HepG2 (cell line): ENCODE measurements at regions not wholly inside any gene's neighbourhood (a gene's known extent, or its start where the extent isn't known, plus 50 kb on each side); places are given as distances from the start of the nearest gene placed in this dataset.

Experiments used
- ATAC-seq: fragments of 200-7000 bp; cut with Tn5 transposase; 3 replicates; pipeline ENCODE4 v1.9.1; 2020; ENCODE audit warnings: mild to moderate bottlenecking, moderate library complexity
- BruUV-seq: library from RNA; stranded (reverse); fragments of 400-500 nt; replicated peaks from 2 replicates; lab custom pipeline; 2021; lab: Mats Ljungman, UMichigan
- CTCF ChIA-PET: fragments of 300-600 bp; formaldehyde crosslinking; extraction: SDS; loops from one replicate; lab custom pipeline; 2021; ENCODE audit warnings: low total read pairs, inconsistent platforms, low intra/inter-chr PET ratio; lab: Yijun Ruan, JAX
- POLR2A ChIA-PET: fragments of 350-600 bp; sonication (Branson Sonifier 250); formaldehyde crosslinking; loops from one replicate; lab custom pipeline; 2020; ENCODE audit warnings: antibody characterized with exemption, inconsistent platforms; lab: Yijun Ruan, JAX
- DNase-seq: peaks from one replicate; pipeline ENCODE4 v3.0.0-alpha.2; 2015; ENCODE audit warnings: low spot score
- FAIRE-seq: peaks from 3 replicates; lab custom pipeline; 2011; peaks lifted over from hg19 to GRCh38; lab: Jason Lieb, UNC
- H2AFZ ChIP-seq: one replicate; pipeline ENCODE4 v1.6.1; 2011; ENCODE audit warnings: low read length, inconsistent platforms
- H3K27ac ChIP-seq: fragments of 300-600 bp; 3 replicates; pipeline ENCODE4 v1.8.0; 2011; ENCODE audit warnings: mixed run types, mild to moderate bottlenecking, mixed read lengths, low read length, inconsistent platforms; ENCODE audit not compliant: insufficient read depth; ENCODE audit errors: extremely low read length
- H3K27me3 ChIP-seq, 2 experiments: fragments of 200-600 bp in 1 of 2; 2 replicates in 1 of 2; 3 replicates in 1 of 2; pipeline versions ENCODE4 v1.6.0 to v1.8.0; 2011; ENCODE audit warnings: low read length in 2 of 2, mild to moderate bottlenecking in 2 of 2, moderate library complexity in 2 of 2, inconsistent platforms in 1 of 2; ENCODE audit not compliant: insufficient read depth in 2 of 2, control insufficient read depth in 1 of 2
- H3K36me3 ChIP-seq, 2 experiments: fragments of 200-600 bp in 1 of 2; replicated peaks in 1 of 2; 2 replicates in 1 of 2; 3 replicates in 1 of 2; pipeline versions ENCODE4 v1.5.1 to v1.8.0; 2011; ENCODE audit warnings: low read length in 2 of 2, inconsistent platforms in 1 of 2; ENCODE audit not compliant: insufficient read depth in 2 of 2, control insufficient read depth in 1 of 2
- H3K4me1 ChIP-seq: 2 replicates; pipeline ENCODE4 v1.5.1; 2012; ENCODE audit warnings: low read length, inconsistent platforms; ENCODE audit not compliant: insufficient read depth
- H3K4me2 ChIP-seq: 2 replicates; pipeline ENCODE4 v1.6.0; 2011; ENCODE audit warnings: low read depth, low read length, inconsistent platforms
- H3K4me3 ChIP-seq, 3 experiments: fragments of 200-600 bp in 1 of 3; sonication (generic), shearing (Covaris generic) in 1 of 3; replicated peaks in 1 of 3; 2 replicates each; pipeline ENCODE4 v1.5.1; 2011 to 2016; ENCODE audit warnings: low read length in 3 of 3, inconsistent platforms in 2 of 3, low read depth in 2 of 3, mild to moderate bottlenecking in 2 of 3, control low read depth in 1 of 3, mixed read lengths in 1 of 3; ENCODE audit not compliant: insufficient read depth in 1 of 3
- H3K79me2 ChIP-seq: one replicate; pipeline ENCODE4 v1.6.1; 2011; ENCODE audit warnings: low read length, inconsistent platforms; ENCODE audit not compliant: insufficient read depth
- H3K9ac ChIP-seq: 2 replicates; pipeline ENCODE4 v1.6.0; 2011; ENCODE audit warnings: mild to moderate bottlenecking, low read depth, low read length, inconsistent platforms; ENCODE audit not compliant: insufficient read depth
- H3K9me3 ChIP-seq: 2 replicates; pipeline ENCODE4 v1.5.1; 2012; ENCODE audit warnings: mild to moderate bottlenecking, low read length
- H4K20me1 ChIP-seq: 2 replicates; pipeline ENCODE4 v1.6.0; 2011; ENCODE audit warnings: inconsistent platforms, mild to moderate bottlenecking, low read length, moderate library complexity; ENCODE audit not compliant: insufficient read depth
- ATRX ChIP-seq: sonication (generic); formaldehyde crosslinking; IDR thresholded peaks from 2 replicates; pipeline ENCODE4 v1.4.0; 2020; ENCODE audit warnings: missing genetic modification reagents, borderline replicate concordance
- HCFC1 ChIP-seq: fragments of 150-350 bp; IDR thresholded peaks from 2 replicates; pipeline ENCODE4 v1.6.1; 2014; ENCODE audit warnings: low read depth, low read length
- MNT ChIP-seq: fragments of 450-650 bp; IDR thresholded peaks from 2 replicates; pipeline ENCODE4 v1.6.1; 2016
- SYNCRIP ChIP-seq: fragments of 200-400 bp; formaldehyde crosslinking; IDR thresholded peaks from 2 replicates; pipeline ENCODE4 v1.6.1; 2018; ENCODE audit warnings: mild to moderate bottlenecking, low read depth, low read length; ENCODE audit not compliant: insufficient read depth
- ZNF335 ChIP-seq: sonication (generic); formaldehyde crosslinking; IDR thresholded peaks from 2 replicates; pipeline ENCODE4 v1.4.0; 2020; ENCODE audit warnings: missing genetic modification reagents
- ZNF513 ChIP-seq: sonication (generic); formaldehyde crosslinking; conservative IDR thresholded peaks from 2 replicates; pipeline ENCODE4 v1.5.0; 2020; ENCODE audit warnings: missing genetic modification reagents
- ZNF7 ChIP-seq: IDR thresholded peaks from 2 replicates; pipeline ENCODE4 v1.6.1; 2016; ENCODE audit warnings: missing biosample characterization, missing genetic modification reagents
- ZNF709 ChIP-seq: sonication (generic); formaldehyde crosslinking; IDR thresholded peaks from 2 replicates; pipeline ENCODE4 v1.5.0; 2020; ENCODE audit warnings: mild to moderate bottlenecking, missing genetic modification reagents
- ZNF768 ChIP-seq: sonication (generic); formaldehyde crosslinking; IDR thresholded peaks from 2 replicates; pipeline ENCODE4 v1.4.0; 2020; ENCODE audit warnings: missing genetic modification reagents
- WGBS: methylation state at CpG from one replicate; pipeline ENCODE4 v1.1.6; 2017; ENCODE audit warnings: low lambda C conversion rate; 5-methylcytosine and 5-hydroxymethylcytosine counted together
- in situ Hi-C: cut with HindIII; loops from 2 replicates; pipeline ENCODE4 v1.10.0; 2017; ENCODE audit warnings: low pct_unique_long_range_greater_than_20kb; ENCODE audit not compliant: extremely low pct_ligation_motif_present
- intact Hi-C: fragments of 100-400 bp; cut with micrococcal nuclease; formaldehyde crosslinking; loops from one replicate; pipeline ENCODE4 v1.10.0; 2022; ENCODE audit not compliant: unreplicated experiment
- TF ChIP-seq, protein P1 (sequence below): sonication (generic); formaldehyde crosslinking; conservative IDR thresholded peaks from 2 replicates; pipeline ENCODE4 v1.4.0; 2020; ENCODE audit warnings: missing genetic modification reagents
- TF ChIP-seq, protein P2 (sequence below): sonication (generic); formaldehyde crosslinking; IDR thresholded peaks from 2 replicates; pipeline ENCODE4 v1.5.1; 2020; ENCODE audit warnings: missing genetic modification reagents, mild to moderate bottlenecking, borderline replicate concordance

GRCh38 chr3:18964640-18965039, 183.7 kb upstream of the KCNH8 start:
- WGBS = 2% methylated on average over 3 of the region's 3 CpGs
- Histone ChIP-seq H4K20me1 (no peaks in the 10 kb centered on the region), H3K4me1 (no peaks in the 10 kb centered on the region), H3K27me3 (no peaks in the 10 kb centered on the region), H3K79me2 (no peaks in the 10 kb centered on the region), H3K4me3 (no peak overlapping the region), H3K36me3 (no peaks in the 10 kb centered on the region), H2AFZ (no peak overlapping the region), H3K9ac (no peak overlapping the region), H3K9me3 (no peaks in the 10 kb centered on the region), H3K27ac (no peak overlapping the region), H3K4me2 (no peak overlapping the region)
- in situ Hi-C loops (no loop called here), intact Hi-C loops (no loop called here)
- no peak for DNase-seq
- TF ChIP-seq MNT = peak; percentile 97
- no peak for TF ChIP-seq ZNF7
- ATAC-seq = no peak
- FAIRE-seq = no peak
- POLR2A ChIA-PET = no interaction called here
- CTCF ChIA-PET = no interaction called here
- BruUV-seq = no TSS peak

DNA sequence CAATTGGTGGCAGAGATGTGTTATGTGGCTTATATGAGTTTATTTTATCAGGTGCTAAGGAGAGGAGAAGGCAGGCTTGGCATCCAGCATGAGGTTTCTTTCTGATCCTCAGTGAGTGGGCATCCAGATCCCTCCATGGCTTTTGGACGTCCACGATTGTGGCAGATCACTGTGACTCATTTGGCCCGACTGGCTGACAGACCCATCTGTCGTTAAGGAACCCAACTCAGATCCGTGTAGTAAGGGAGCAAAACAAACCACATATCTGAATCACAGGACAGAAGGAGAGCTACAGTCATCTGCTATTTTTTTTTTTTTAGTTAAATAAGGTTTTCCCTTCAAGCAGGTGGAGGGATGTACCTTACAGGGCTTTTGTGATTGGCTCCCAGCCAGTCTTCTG, 197.0 kb upstream of the KCNH8 start:
- Histone ChIP-seq H3K9me3 (no peaks in the 10 kb centered on the region; the same call in 1 of the 2 replicates), H2AFZ (no peak overlapping the region), H3K9ac (no peak overlapping the region), H3K4me1 (no peaks in the 10 kb centered on the region), H4K20me1 (no peaks in the 10 kb centered on the region), H3K36me3 (no peaks in the 10 kb centered on the region), H3K4me2 (no peak overlapping the region), H3K27ac (no peak overlapping the region), H3K27me3 (no peaks in the 10 kb centered on the region), H3K79me2 (no peaks in the 10 kb centered on the region), H3K4me3 (no peak overlapping the region)
- ATAC-seq (no peak), DNase-seq (no peak), FAIRE-seq (no peak)
- intact Hi-C loops = no loop called here
- CTCF ChIA-PET = no interaction called here
- BruUV-seq = no TSS peak
- POLR2A ChIA-PET = no interaction called here
- in situ Hi-C loops = no loop called here
- 0% methylated on average over 4 of the region's 5 CpGs for WGBS
- TF ChIP-seq ATRX (no peak), ZNF335 (no peak), ZNF768 (CRISPR knock-in tag) (no peak), SYNCRIP (no peak), ZNF513 (no peak), MNT (no peak), HCFC1 (no peak), ZNF709 (CRISPR knock-in tag) (no peak)
- TF ChIP-seq, protein P1, sequence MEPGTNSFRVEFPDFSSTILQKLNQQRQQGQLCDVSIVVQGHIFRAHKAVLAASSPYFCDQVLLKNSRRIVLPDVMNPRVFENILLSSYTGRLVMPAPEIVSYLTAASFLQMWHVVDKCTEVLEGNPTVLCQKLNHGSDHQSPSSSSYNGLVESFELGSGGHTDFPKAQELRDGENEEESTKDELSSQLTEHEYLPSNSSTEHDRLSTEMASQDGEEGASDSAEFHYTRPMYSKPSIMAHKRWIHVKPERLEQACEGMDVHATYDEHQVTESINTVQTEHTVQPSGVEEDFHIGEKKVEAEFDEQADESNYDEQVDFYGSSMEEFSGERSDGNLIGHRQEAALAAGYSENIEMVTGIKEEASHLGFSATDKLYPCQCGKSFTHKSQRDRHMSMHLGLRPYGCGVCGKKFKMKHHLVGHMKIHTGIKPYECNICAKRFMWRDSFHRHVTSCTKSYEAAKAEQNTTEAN (CRISPR knock-in tag) = no peak
- TF ChIP-seq, protein P2, sequence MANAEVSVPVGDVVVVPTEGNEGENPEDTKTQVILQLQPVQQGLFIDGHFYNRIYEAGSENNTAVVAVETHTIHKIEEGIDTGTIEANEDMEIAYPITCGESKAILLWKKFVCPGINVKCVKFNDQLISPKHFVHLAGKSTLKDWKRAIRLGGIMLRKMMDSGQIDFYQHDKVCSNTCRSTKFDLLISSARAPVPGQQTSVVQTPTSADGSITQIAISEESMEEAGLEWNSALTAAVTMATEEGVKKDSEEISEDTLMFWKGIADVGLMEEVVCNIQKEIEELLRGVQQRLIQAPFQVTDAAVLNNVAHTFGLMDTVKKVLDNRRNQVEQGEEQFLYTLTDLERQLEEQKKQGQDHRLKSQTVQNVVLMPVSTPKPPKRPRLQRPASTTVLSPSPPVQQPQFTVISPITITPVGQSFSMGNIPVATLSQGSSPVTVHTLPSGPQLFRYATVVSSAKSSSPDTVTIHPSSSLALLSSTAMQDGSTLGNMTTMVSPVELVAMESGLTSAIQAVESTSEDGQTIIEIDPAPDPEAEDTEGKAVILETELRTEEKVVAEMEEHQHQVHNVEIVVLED = no peak
